HepG2 (cell line): ENCODE measurements at regions not wholly inside any gene's neighbourhood (a gene's known extent, or its start where the extent isn't known, plus 50 kb on each side); places are given as distances from the start of the nearest gene placed in this dataset.

ENCODE experiments used
- ATAC-seq: fragments of 200-7000 bp; cut with Tn5 transposase; 3 replicates; pipeline ENCODE4 v1.9.1; 2020; ENCODE audit warnings: mild to moderate bottlenecking, moderate library complexity
- BruUV-seq: library from RNA; stranded (reverse); fragments of 400-500 nt; replicated peaks from 2 replicates; lab custom pipeline; 2021; lab: Mats Ljungman, UMichigan
- CTCF ChIA-PET: fragments of 300-600 bp; formaldehyde crosslinking; extraction: SDS; loops from one replicate; lab custom pipeline; 2021; ENCODE audit warnings: low total read pairs, inconsistent platforms, low intra/inter-chr PET ratio; lab: Yijun Ruan, JAX
- POLR2A ChIA-PET: fragments of 350-600 bp; sonication (Branson Sonifier 250); formaldehyde crosslinking; loops from one replicate; lab custom pipeline; 2020; ENCODE audit warnings: antibody characterized with exemption, inconsistent platforms; lab: Yijun Ruan, JAX
- DNase-seq: peaks from one replicate; pipeline ENCODE4 v3.0.0-alpha.2; 2015; ENCODE audit warnings: low spot score
- FAIRE-seq: peaks from 3 replicates; lab custom pipeline; 2011; peaks lifted over from hg19 to GRCh38; lab: Jason Lieb, UNC
- H2AFZ ChIP-seq: one replicate; pipeline ENCODE4 v1.6.1; 2011; ENCODE audit warnings: low read length, inconsistent platforms
- H3K27ac ChIP-seq: fragments of 300-600 bp; 3 replicates; pipeline ENCODE4 v1.8.0; 2011; ENCODE audit warnings: mixed run types, mild to moderate bottlenecking, mixed read lengths, low read length, inconsistent platforms; ENCODE audit not compliant: insufficient read depth; ENCODE audit errors: extremely low read length
- H3K27me3 ChIP-seq, 2 experiments: fragments of 200-600 bp in 1 of 2; 2 replicates in 1 of 2; 3 replicates in 1 of 2; pipeline versions ENCODE4 v1.6.0 to v1.8.0; 2011; ENCODE audit warnings: low read length in 2 of 2, mild to moderate bottlenecking in 2 of 2, moderate library complexity in 2 of 2, inconsistent platforms in 1 of 2; ENCODE audit not compliant: insufficient read depth in 2 of 2, control insufficient read depth in 1 of 2
- H3K36me3 ChIP-seq, 2 experiments: fragments of 200-600 bp in 1 of 2; replicated peaks in 1 of 2; 2 replicates in 1 of 2; 3 replicates in 1 of 2; pipeline versions ENCODE4 v1.5.1 to v1.8.0; 2011; ENCODE audit warnings: low read length in 2 of 2, inconsistent platforms in 1 of 2; ENCODE audit not compliant: insufficient read depth in 2 of 2, control insufficient read depth in 1 of 2
- H3K4me1 ChIP-seq: 2 replicates; pipeline ENCODE4 v1.5.1; 2012; ENCODE audit warnings: low read length, inconsistent platforms; ENCODE audit not compliant: insufficient read depth
- H3K4me2 ChIP-seq: 2 replicates; pipeline ENCODE4 v1.6.0; 2011; ENCODE audit warnings: low read depth, low read length, inconsistent platforms
- H3K4me3 ChIP-seq, 3 experiments: fragments of 200-600 bp in 1 of 3; sonication (generic), shearing (Covaris generic) in 1 of 3; replicated peaks in 1 of 3; 2 replicates each; pipeline ENCODE4 v1.5.1; 2011 to 2016; ENCODE audit warnings: low read length in 3 of 3, inconsistent platforms in 2 of 3, low read depth in 2 of 3, mild to moderate bottlenecking in 2 of 3, control low read depth in 1 of 3, mixed read lengths in 1 of 3; ENCODE audit not compliant: insufficient read depth in 1 of 3
- H3K79me2 ChIP-seq: one replicate; pipeline ENCODE4 v1.6.1; 2011; ENCODE audit warnings: low read length, inconsistent platforms; ENCODE audit not compliant: insufficient read depth
- H3K9ac ChIP-seq: 2 replicates; pipeline ENCODE4 v1.6.0; 2011; ENCODE audit warnings: mild to moderate bottlenecking, low read depth, low read length, inconsistent platforms; ENCODE audit not compliant: insufficient read depth
- H3K9me3 ChIP-seq: 2 replicates; pipeline ENCODE4 v1.5.1; 2012; ENCODE audit warnings: mild to moderate bottlenecking, low read length
- H4K20me1 ChIP-seq: 2 replicates; pipeline ENCODE4 v1.6.0; 2011; ENCODE audit warnings: inconsistent platforms, mild to moderate bottlenecking, low read length, moderate library complexity; ENCODE audit not compliant: insufficient read depth
- CEBPB ChIP-seq: IDR thresholded peaks from 2 replicates; pipeline ENCODE4 v1.6.1; 2011; ENCODE audit warnings: low read depth, low read length, improper control_type of control experiment, borderline replicate concordance
- FOXO1 ChIP-seq: sonication (generic); formaldehyde crosslinking; IDR thresholded peaks from 2 replicates; pipeline ENCODE4 v1.4.0; 2020; ENCODE audit warnings: missing genetic modification reagents
- MAFF ChIP-seq: IDR thresholded peaks from 2 replicates; pipeline ENCODE4 v1.6.1; 2011; ENCODE audit warnings: low read depth, low read length, improper control_type of control experiment
- MAFK ChIP-seq, 2 experiments: IDR thresholded peaks in 1 of 2; conservative IDR thresholded peaks in 1 of 2; 2 replicates each; pipeline ENCODE4 v1.6.1; 2011; ENCODE audit warnings: improper control_type of control experiment in 2 of 2, low read length in 2 of 2
- POLR2G ChIP-seq: fragments of 200-400 bp; formaldehyde crosslinking; IDR thresholded peaks from 2 replicates; pipeline ENCODE4 v1.6.1; 2018; ENCODE audit warnings: mild to moderate bottlenecking, low read depth, low read length, moderate library complexity
- ZBTB38 ChIP-seq: sonication (generic); formaldehyde crosslinking; IDR thresholded peaks from 2 replicates; pipeline ENCODE4 v1.5.1; 2020; ENCODE audit warnings: mild to moderate bottlenecking, missing genetic modification reagents
- ZMAT3 ChIP-seq: sonication (generic); formaldehyde crosslinking; conservative IDR thresholded peaks from 2 replicates; pipeline ENCODE4 v1.7.0; 2021; ENCODE audit warnings: missing genetic modification reagents
- ZNF136 ChIP-seq: sonication (generic); formaldehyde crosslinking; IDR thresholded peaks from 2 replicates; pipeline ENCODE4 v1.8.1; 2022; ENCODE audit warnings: low read depth, mild to moderate bottlenecking, moderate library complexity, missing genetic modification reagents
- ZNF576 ChIP-seq: sonication (generic); formaldehyde crosslinking; IDR thresholded peaks from 2 replicates; pipeline ENCODE4 v1.4.0; 2020; ENCODE audit warnings: mild to moderate bottlenecking, missing genetic modification reagents
- WGBS: methylation state at CpG from one replicate; pipeline ENCODE4 v1.1.6; 2017; ENCODE audit warnings: low lambda C conversion rate; 5-methylcytosine and 5-hydroxymethylcytosine counted together
- in situ Hi-C: cut with HindIII; loops from 2 replicates; pipeline ENCODE4 v1.10.0; 2017; ENCODE audit warnings: low pct_unique_long_range_greater_than_20kb; ENCODE audit not compliant: extremely low pct_ligation_motif_present
- intact Hi-C: fragments of 100-400 bp; cut with micrococcal nuclease; formaldehyde crosslinking; loops from one replicate; pipeline ENCODE4 v1.10.0; 2022; ENCODE audit not compliant: unreplicated experiment
- TF ChIP-seq, protein P1 (sequence below): sonication (generic); formaldehyde crosslinking; IDR thresholded peaks from 2 replicates; pipeline ENCODE4 v1.4.0; 2020; ENCODE audit warnings: low read depth, missing genetic modification reagents
- TF ChIP-seq, protein P2 (sequence below): sonication (generic); formaldehyde crosslinking; IDR thresholded peaks from 2 replicates; pipeline ENCODE4 v1.4.0; 2020; ENCODE audit warnings: missing genetic modification reagents

DNA sequence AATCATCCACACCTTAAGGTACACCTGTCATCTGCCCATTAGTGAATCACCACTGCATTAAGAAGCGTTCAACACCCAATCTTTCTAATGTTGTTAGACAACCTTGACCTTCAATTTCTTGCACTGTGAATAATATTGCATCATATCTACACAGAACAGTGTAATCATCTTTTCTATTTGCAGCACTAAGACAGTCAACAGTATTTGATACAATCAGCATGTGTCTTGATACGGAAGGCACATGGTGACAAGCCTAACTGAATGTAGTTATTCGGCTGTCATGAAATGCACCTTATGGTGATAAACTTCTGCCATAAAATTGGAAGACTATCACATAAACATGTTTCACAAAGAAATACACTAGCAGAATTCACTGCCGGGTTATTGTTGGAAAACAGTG is 253.9 kb upstream of the THRB start (continued):
- TF ChIP-seq, protein P1, sequence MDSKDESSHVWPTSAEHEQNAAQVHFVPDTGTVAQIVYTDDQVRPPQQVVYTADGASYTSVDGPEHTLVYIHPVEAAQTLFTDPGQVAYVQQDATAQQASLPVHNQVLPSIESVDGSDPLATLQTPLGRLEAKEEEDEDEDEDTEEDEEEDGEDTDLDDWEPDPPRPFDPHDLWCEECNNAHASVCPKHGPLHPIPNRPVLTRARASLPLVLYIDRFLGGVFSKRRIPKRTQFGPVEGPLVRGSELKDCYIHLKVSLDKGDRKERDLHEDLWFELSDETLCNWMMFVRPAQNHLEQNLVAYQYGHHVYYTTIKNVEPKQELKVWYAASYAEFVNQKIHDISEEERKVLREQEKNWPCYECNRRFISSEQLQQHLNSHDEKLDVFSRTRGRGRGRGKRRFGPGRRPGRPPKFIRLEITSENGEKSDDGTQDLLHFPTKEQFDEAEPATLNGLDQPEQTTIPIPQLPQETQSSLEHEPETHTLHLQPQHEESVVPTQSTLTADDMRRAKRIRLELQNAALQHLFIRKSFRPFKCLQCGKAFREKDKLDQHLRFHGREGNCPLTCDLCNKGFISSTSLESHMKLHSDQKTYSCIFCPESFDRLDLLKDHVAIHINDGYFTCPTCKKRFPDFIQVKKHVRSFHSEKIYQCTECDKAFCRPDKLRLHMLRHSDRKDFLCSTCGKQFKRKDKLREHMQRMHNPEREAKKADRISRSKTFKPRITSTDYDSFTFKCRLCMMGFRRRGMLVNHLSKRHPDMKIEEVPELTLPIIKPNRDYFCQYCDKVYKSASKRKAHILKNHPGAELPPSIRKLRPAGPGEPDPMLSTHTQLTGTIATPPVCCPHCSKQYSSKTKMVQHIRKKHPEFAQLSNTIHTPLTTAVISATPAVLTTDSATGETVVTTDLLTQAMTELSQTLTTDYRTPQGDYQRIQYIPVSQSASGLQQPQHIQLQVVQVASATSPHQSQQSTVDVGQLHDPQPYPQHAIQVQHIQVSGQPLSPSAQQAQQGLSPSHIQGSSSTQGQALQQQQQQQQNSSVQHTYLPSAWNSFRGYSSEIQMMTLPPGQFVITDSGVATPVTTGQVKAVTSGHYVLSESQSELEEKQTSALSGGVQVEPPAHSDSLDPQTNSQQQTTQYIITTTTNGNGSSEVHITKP (CRISPR knock-in tag): no peak
- TF ChIP-seq CEBPB: peak; percentile 69; the same call in 1 of the 2 replicates
- no peak for TF ChIP-seq ZNF576 (CRISPR knock-in tag)

DNA sequence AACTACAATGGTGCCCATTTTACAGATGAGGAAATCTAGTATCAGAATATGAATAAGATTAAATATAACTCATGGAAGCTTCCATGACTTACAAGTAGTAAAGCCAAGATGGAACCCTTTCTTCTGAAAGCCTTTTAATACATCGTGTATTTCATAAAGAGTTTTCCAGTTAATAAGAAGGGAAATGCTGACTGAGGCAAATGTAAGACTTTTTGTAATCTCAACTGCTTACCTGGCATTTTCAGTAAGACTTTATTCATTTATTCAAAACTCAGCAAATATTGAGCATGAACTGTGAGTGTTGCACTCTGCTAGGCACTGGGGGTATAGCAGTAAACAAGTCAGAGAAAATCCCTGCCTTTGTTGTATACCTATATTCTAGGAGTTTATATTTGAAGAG is 256.4 kb upstream of the THRB start:
- ChIA-PET POLR2A (no interaction called here), CTCF (no interaction called here)
- no peaks in the 10 kb centered on the region for H3K36me3 ChIP-seq
- DNase-seq (no peak), FAIRE-seq (no peak), ATAC-seq (no peak)
- H3K27ac ChIP-seq: no peak overlapping the region
- H4K20me1 ChIP-seq: no peaks in the 10 kb centered on the region
- H3K9me3 ChIP-seq: no peaks in the 10 kb centered on the region
- WGBS: 0% methylated on average over 1 of the region's 1 CpG
- TF ChIP-seq ZNF136 (CRISPR knock-in tag) (no peak), FOXO1 (CRISPR knock-in tag) (no peak), POLR2G (no peak), MAFF (peak; percentile 85), MAFK (conservative IDR thresholded peaks at IDR 0.05 in 1 of 2, IDR thresholded peaks at IDR 0.05 in 1 of 2; ENCODE audit: low read length in 2 of 2) (peak; percentile 79 to 93), ZMAT3 (CRISPR knock-in tag) (no peak), ZBTB38 (CRISPR knock-in tag) (no peak)
- TF ChIP-seq, protein P2, sequence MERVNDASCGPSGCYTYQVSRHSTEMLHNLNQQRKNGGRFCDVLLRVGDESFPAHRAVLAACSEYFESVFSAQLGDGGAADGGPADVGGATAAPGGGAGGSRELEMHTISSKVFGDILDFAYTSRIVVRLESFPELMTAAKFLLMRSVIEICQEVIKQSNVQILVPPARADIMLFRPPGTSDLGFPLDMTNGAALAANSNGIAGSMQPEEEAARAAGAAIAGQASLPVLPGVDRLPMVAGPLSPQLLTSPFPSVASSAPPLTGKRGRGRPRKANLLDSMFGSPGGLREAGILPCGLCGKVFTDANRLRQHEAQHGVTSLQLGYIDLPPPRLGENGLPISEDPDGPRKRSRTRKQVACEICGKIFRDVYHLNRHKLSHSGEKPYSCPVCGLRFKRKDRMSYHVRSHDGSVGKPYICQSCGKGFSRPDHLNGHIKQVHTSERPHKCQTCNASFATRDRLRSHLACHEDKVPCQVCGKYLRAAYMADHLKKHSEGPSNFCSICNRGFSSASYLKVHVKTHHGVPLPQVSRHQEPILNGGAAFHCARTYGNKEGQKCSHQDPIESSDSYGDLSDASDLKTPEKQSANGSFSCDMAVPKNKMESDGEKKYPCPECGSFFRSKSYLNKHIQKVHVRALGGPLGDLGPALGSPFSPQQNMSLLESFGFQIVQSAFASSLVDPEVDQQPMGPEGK (CRISPR knock-in tag): no peak
- H2AFZ ChIP-seq: no peak overlapping the region
- no peaks in the 10 kb centered on the region for H3K4me1 ChIP-seq
- H3K4me2 ChIP-seq: no peak overlapping the region
- no peak overlapping the region for H3K4me3 ChIP-seq
- H3K79me2 ChIP-seq: no peaks in the 10 kb centered on the region
- H3K27me3 ChIP-seq: peaks cover 0 to 8% of the 10 kb centered on the region in 2 experiments; a peak in 1 of 5 replicates
- intact Hi-C loops (no loop called here), in situ Hi-C loops (no loop called here)
- H3K9ac ChIP-seq: no peak overlapping the region
- no TSS peak for BruUV-seq
